ENCODE measurements at regions not wholly inside any gene's neighbourhood (a gene's known extent, or its start where the extent isn't known, plus 50 kb on each side); places are given as distances from the start of the nearest gene placed in this dataset.
"Not testable (repeated sequence)": the region's sequence is repeated elsewhere in the genome, so short reads cannot be mapped to it uniquely, and the experiment has no call there.

- ChIA-PET POLR2A (no interaction called here), CTCF (interaction anchor here (0.7 to 1.6 kb wide), 4 partner anchors 13 to 50 kb away, joined by 3 to 5 read pairs (median 3); no protein-coding TSS in a partner anchor)
- DNase-seq (ENCODE audit: extremely low spot score) = no peak
- no peak for TF ChIP-seq CTCF (IDR thresholded peaks at IDR 0.05; ENCODE audit: control extremely low read depth, extremely low read depth, low read depth, missing control alignments)
Measured at GRCh38 chr2:198273660-198274059, 469.3 kb downstream of the PLCL1 start.

- DNase-seq (ENCODE audit: extremely low spot score); POLR2A ChIA-PET; CTCF ChIA-PET: not testable (repeated sequence)
Measured at GRCh38 chr2:198270157-198270556, 465.8 kb downstream of the PLCL1 start.

- no peak for DNase-seq (ENCODE audit: extremely low spot score)
- CTCF ChIA-PET = interaction anchor here (1.2 to 2.3 kb wide), 3 partner anchors 8 to 29 kb away, joined by 3 to 7 read pairs (median 7); no protein-coding TSS in a partner anchor
- TF ChIP-seq CTCF (IDR thresholded peaks at IDR 0.05; ENCODE audit: control extremely low read depth, extremely low read depth, low read depth, missing control alignments) = no peak
- POLR2A ChIA-PET = no interaction called here
Measured at GRCh38 chr2:198268519-198268918, 464.1 kb downstream of the PLCL1 start.

- CTCF ChIA-PET = interaction anchor here (0.8 to 1.8 kb wide), 4 partner anchors 9 to 82 kb away, joined by 3 to 7 read pairs (median 3); no protein-coding TSS in a partner anchor
Measured at GRCh38 chr2:198259496-198259895, 455.1 kb downstream of the PLCL1 start.

GRCh38 chr2:198254536-198255090 is 450.2 kb downstream of the PLCL1 start:
- TF ChIP-seq CTCF (IDR thresholded peaks at IDR 0.05; ENCODE audit: control extremely low read depth, extremely low read depth, low read depth, missing control alignments) = no peak
- CTCF ChIA-PET = interaction anchor here (1.2 kb wide), 1 partner anchor 19 kb away, joined by 3 read pairs; no protein-coding TSS in a partner anchor
- DNase-seq (ENCODE audit: extremely low spot score) = no peak
- POLR2A ChIA-PET = no interaction called here

More at GRCh38 chr2:198259496-198259895, 455.1 kb downstream of the PLCL1 start:
- POLR2A ChIA-PET = no interaction called here
- no peak for DNase-seq (ENCODE audit: extremely low spot score)
- TF ChIP-seq CTCF (IDR thresholded peaks at IDR 0.05; ENCODE audit: control extremely low read depth, extremely low read depth, low read depth, missing control alignments) = no peak

- CTCF ChIA-PET = interaction anchor here (0.9 kb wide), 1 partner anchor 13 kb away, joined by 3 read pairs; no protein-coding TSS in a partner anchor
Measured at GRCh38 chr2:198253995-198254394, 449.6 kb downstream of the PLCL1 start.

More at GRCh38 chr2:198253995-198254394, 449.6 kb downstream of the PLCL1 start:
- TF ChIP-seq CTCF (IDR thresholded peaks at IDR 0.05; ENCODE audit: control extremely low read depth, extremely low read depth, low read depth, missing control alignments) = no peak
- POLR2A ChIA-PET = no interaction called here
- DNase-seq (ENCODE audit: extremely low spot score) = no peak

Data from GM10248 (cell line).